Tibial nerve (tissue), 4 donors: ENCODE measurements at regions not wholly inside any gene's neighbourhood (a gene's known extent, or its start where the extent isn't known, plus 50 kb on each side); places are given as distances from the start of the nearest gene placed in this dataset.
"Not testable (repeated sequence)": the region's sequence is repeated elsewhere in the genome, so short reads cannot be mapped to it uniquely, and the experiment has no call there.

ENCODE experiments used
- DNase-seq, 2 donors: peaks; one replicate each; pipeline ENCODE4 v3.0.0-alpha.2; 2019; ENCODE audit warnings: low spot score in 2 of 2
- H3K27ac ChIP-seq, 4 donors: fragments of 200-600 bp; sonication (generic) in 3 of 4; one replicate each; pipeline ENCODE4 v1.5.1; 2017 to 2019; ENCODE audit warnings: mild to moderate bottlenecking in 1 of 4
- H3K27me3 ChIP-seq, 2 donors: fragments of 200-600 bp; sonication (generic) in 1 of 2; one replicate each; pipeline versions ENCODE4 v1.5.1 to v1.6.0; 2017 to 2019
- H3K36me3 ChIP-seq, 3 donors: fragments of 200-600 bp; sonication (generic); one replicate each; pipeline ENCODE4 v1.5.1; 2018 to 2019
- H3K4me1 ChIP-seq, 4 donors: fragments of 200-600 bp; sonication (generic) in 3 of 4; one replicate each; pipeline ENCODE4 v1.5.1; 2017 to 2019
- H3K4me3 ChIP-seq, 4 donors: fragments of 200-600 bp; sonication (generic) in 3 of 4; one replicate each; pipeline ENCODE4 v1.5.1; 2017 to 2019; ENCODE audit warnings: mild to moderate bottlenecking in 1 of 4, moderate library complexity in 1 of 4
- H3K9me3 ChIP-seq, 4 donors: fragments of 200-600 bp; sonication (generic) in 3 of 4; one replicate each; pipeline ENCODE4 v1.5.1; 2017 to 2019
- CTCF ChIP-seq, 5 experiments: fragments of 200-600 bp in 3 of 5; fragments of 450-650 bp in 2 of 5; sonication (generic) in 3 of 5; IDR thresholded peaks; one replicate each; pipeline ENCODE4 v1.5.1; 2016 to 2019; ENCODE audit warnings: antibody characterized with exemption in 5 of 5, mild to moderate bottlenecking in 3 of 5, moderate library complexity in 2 of 5
- EP300 ChIP-seq, 2 donors: sonication (generic); formaldehyde crosslinking; IDR thresholded peaks; one replicate each; pipeline ENCODE4 v1.6.1; 2017; ENCODE audit warnings: antibody characterized with exemption in 2 of 2, mild to moderate bottlenecking in 1 of 2
- POLR2A ChIP-seq, 2 donors: fragments of 450-650 bp; IDR thresholded peaks; one replicate each; pipeline ENCODE4 v1.6.1; 2017; ENCODE audit warnings: antibody characterized with exemption in 2 of 2, mild to moderate bottlenecking in 2 of 2, moderate library complexity in 2 of 2
- WGBS, 2 donors: methylation state at CpG; one replicate each; pipeline ENCODE4 v1.1.5; 2018; 5-methylcytosine and 5-hydroxymethylcytosine counted together

- WGBS, 2 donors: 93 to 98% methylated on average over 7 of the region's 7 CpGs
- H3K9me3 ChIP-seq: no peaks in the 10 kb centered on the region
- no peak overlapping the region for H3K27ac ChIP-seq
- no peak for DNase-seq
- H3K27me3 ChIP-seq: no peaks in the 10 kb centered on the region
- H3K4me1 ChIP-seq: no peaks in the 10 kb centered on the region
- H3K4me3 ChIP-seq: no peak overlapping the region
- TF ChIP-seq CTCF (IDR thresholded peaks at IDR 0.05): no peak
- no peaks in the 10 kb centered on the region for H3K36me3 ChIP-seq
These were observed 158.5 kb upstream of the CACNA2D1 start for GRCh38 chr7:82602066-82602465.

- Histone ChIP-seq H3K9me3 (no peaks in the 10 kb centered on the region), H3K27ac (no peak overlapping the region), H3K36me3 (no peaks in the 10 kb centered on the region), H3K4me1 (no peaks in the 10 kb centered on the region), H3K4me3 (no peak overlapping the region), H3K27me3 (no peaks in the 10 kb centered on the region)
- TF ChIP-seq CTCF (IDR thresholded peaks at IDR 0.05) (no peak), EP300 (IDR thresholded peaks at IDR 0.05) (no peak)
- 40 to 44% methylated on average over 3 of the region's 3 CpGs for WGBS, 2 donors
- DNase-seq: no peak
These were observed 157.0 kb upstream of the CACNA2D1 start for GRCh38 chr7:82600531-82600930.

- no peaks in the 10 kb centered on the region for H3K9me3 ChIP-seq
These were observed 156.3 kb upstream of the CACNA2D1 start for GRCh38 chr7:82599895-82600294.

GRCh38 chr7:82598958-82599357 lies 155.4 kb upstream of the CACNA2D1 start:
- Histone ChIP-seq H3K9me3 (no peaks in the 10 kb centered on the region), H3K27ac (no peak overlapping the region), H3K36me3 (no peaks in the 10 kb centered on the region), H3K4me3 (no peak overlapping the region), H3K4me1 (peaks cover 0 to 4% (median 0%) of the 10 kb centered on the region in 4 donors), H3K27me3 (no peaks in the 10 kb centered on the region)
- no peak for TF ChIP-seq CTCF (IDR thresholded peaks at IDR 0.05)
- TF ChIP-seq POLR2A (IDR thresholded peaks at IDR 0.05): no peak
- TF ChIP-seq EP300 (IDR thresholded peaks at IDR 0.05): no peak
- no peak for DNase-seq
- WGBS, 2 donors: 43 to 56% methylated on average over 1 of the region's 1 CpG

More at GRCh38 chr7:82599895-82600294, 156.3 kb upstream of the CACNA2D1 start:
- no peak for DNase-seq
- Histone ChIP-seq H3K4me1 (no peaks in the 10 kb centered on the region), H3K4me3 (no peak overlapping the region), H3K27me3 (no peaks in the 10 kb centered on the region), H3K27ac (no peak overlapping the region), H3K36me3 (no peaks in the 10 kb centered on the region)
- TF ChIP-seq EP300 (IDR thresholded peaks at IDR 0.05) (no peak), POLR2A (IDR thresholded peaks at IDR 0.05) (no peak), CTCF (IDR thresholded peaks at IDR 0.05) (no peak)

GRCh38 chr7:82595795-82596194 lies 152.2 kb upstream of the CACNA2D1 start:
- not testable (repeated sequence) for H3K4me3 ChIP-seq, H3K4me1 ChIP-seq, H3K36me3 ChIP-seq, H3K9me3 ChIP-seq, H3K27me3 ChIP-seq, H3K27ac ChIP-seq, DNase-seq
- WGBS, 2 donors: 76 to 85% methylated on average over 3 of the region's 3 CpGs

GRCh38 chr7:82595176-82595575 lies 151.6 kb upstream of the CACNA2D1 start:
- Histone ChIP-seq H3K27me3 (no peaks in the 10 kb centered on the region), H3K27ac (no peak overlapping the region), H3K4me3 (no peak overlapping the region), H3K36me3 (no peaks in the 10 kb centered on the region), H3K9me3 (no peaks in the 10 kb centered on the region), H3K4me1 (peaks cover 0 to 4% (median 0%) of the 10 kb centered on the region in 4 donors)
- DNase-seq: no peak
- TF ChIP-seq CTCF (IDR thresholded peaks at IDR 0.05) (no peak), POLR2A (IDR thresholded peaks at IDR 0.05) (no peak), EP300 (IDR thresholded peaks at IDR 0.05) (no peak)
